ENCODE measurements at regions not wholly inside any gene's neighbourhood (a gene's known extent, or its start where the extent isn't known, plus 50 kb on each side); places are given as distances from the start of the nearest gene placed in this dataset.

DNA sequence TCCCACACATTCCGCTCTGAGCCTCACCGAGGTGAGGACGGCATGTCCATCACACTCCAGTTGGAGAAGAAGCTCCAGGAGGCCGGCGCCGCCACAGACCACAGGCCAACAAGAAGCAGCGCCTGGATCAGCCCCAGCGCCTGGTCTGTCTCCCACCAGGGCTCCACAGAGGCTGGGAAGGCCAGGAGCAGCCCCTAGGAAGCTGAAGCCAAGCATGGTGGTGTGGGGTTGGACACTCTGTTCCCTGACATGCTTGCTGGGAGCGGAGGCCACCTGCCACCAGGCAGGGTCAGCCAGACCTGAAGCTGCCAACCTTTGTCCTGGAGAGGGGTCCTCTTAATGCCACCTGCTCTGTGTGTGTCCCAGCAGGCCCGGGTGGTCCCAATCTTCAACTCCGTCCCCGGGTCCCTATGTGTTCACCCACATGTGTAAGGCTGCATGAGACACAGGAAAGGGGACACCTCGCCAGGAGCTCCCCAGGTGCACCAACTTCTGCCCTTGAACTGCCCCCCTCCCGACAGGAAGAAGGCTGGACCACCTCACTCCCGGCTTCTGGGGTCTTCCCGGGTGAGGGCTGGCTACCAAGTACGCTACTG is 140.1 kb upstream of the PPP1R26 start:
- Histone ChIP-seq H2BK15ac (ENCODE audit: low read depth, low read length) (no peak overlapping the region), H3K14ac (replicated peaks; ENCODE audit: low read depth, low read length) (no peak overlapping the region), H3K79me1 (ENCODE audit: low read depth in 1 of 2, low read length in 2 of 2) (no peaks in the 10 kb centered on the region), H3K4ac (ENCODE audit: low read depth, low read length) (no peak overlapping the region), H4K20me1 (ENCODE audit: insufficient read depth, low read length) (no peaks in the 10 kb centered on the region), H3K23ac (ENCODE audit: low read depth, low read length) (no peak overlapping the region), H3K18ac (ENCODE audit: low read depth, low read length) (no peak overlapping the region), H2BK5ac (ENCODE audit: low read depth, low read length, poor library complexity, severe bottlenecking) (no peak overlapping the region), H2AK9ac (replicated peaks; ENCODE audit: low read depth, low read length, poor library complexity) (no peak overlapping the region), H3K27me3 (ENCODE audit: control insufficient read depth, insufficient read depth, low read length) (no peaks in the 10 kb centered on the region; the same call in 1 of the 2 replicates), H4K91ac (ENCODE audit: insufficient read depth, low read depth, low read length) (no peak overlapping the region), H4K8ac (ENCODE audit: low read depth in 2 of 2, low read length in 2 of 2) (no peak overlapping the region), H3K9me1 (ENCODE audit: insufficient read depth, low read length) (no peaks in the 10 kb centered on the region), H3K4me3 (ENCODE audit: insufficient read depth, low read depth, low read length) (no peak overlapping the region), H4K5ac (ENCODE audit: low read depth, low read length) (no peak overlapping the region), H2AK5ac (ENCODE audit: low read depth, low read length) (no peak overlapping the region), H2BK20ac (ENCODE audit: low read depth, low read length) (no peak overlapping the region), H2BK120ac (ENCODE audit: low read depth, low read length) (no peak overlapping the region), H2AFZ (replicated peaks; ENCODE audit: low read length, poor library complexity) (no peak overlapping the region), H3K4me1 (ENCODE audit: control insufficient read depth, insufficient read depth, low read length) (no peaks in the 10 kb centered on the region), H3K9ac (ENCODE audit: low read depth, low read length) (no peak overlapping the region), H3K4me2 (ENCODE audit: low read depth, low read length) (no peak overlapping the region), H3K9me3 (ENCODE audit: control insufficient read depth, insufficient read depth, low read length) (peaks cover 17% of the 10 kb centered on the region), H3K27ac (ENCODE audit: insufficient read depth, low read length) (no peak overlapping the region), H3K56ac (ENCODE audit: extremely low read depth, insufficient read depth, low read length) (no peak overlapping the region), H3K36me3 (ENCODE audit: control insufficient read depth, insufficient read depth, low read length) (no peaks in the 10 kb centered on the region)
- 33% methylated on average over 3 of the region's 17 CpGs; no CpG with 5 or more reads in 1 of the 2 experiments for WGBS, 2 experiments (ENCODE audit: extremely low coverage in 2 of 2, insufficient read length in 1 of 2)
- in situ Hi-C loops (cut with MboI; ENCODE audit: low sequenced_read_pairs) (no loop called here), intact Hi-C loops (cut with micrococcal nuclease) (no loop called here), dilution Hi-C loops (cut with HindIII; ENCODE audit: low sequenced_read_pairs, unreplicated experiment) (no loop called here)
- no peak for ATAC-seq (ENCODE audit: low read depth)
- ChIA-PET CTCF (no interaction called here), POLR2A (ENCODE audit: unreplicated experiment) (no interaction called here)
- TF ChIP-seq RFX5 (IDR thresholded peaks at IDR 0.05; ENCODE audit: low read depth, low read length) (no peak), RCOR1 (IDR thresholded peaks at IDR 0.05; ENCODE audit: insufficient replicate concordance, low read length) (no peak), SMC3 (IDR thresholded peaks at IDR 0.05; ENCODE audit: low read depth, low read length) (no peak), NFE2L2 (IDR thresholded peaks at IDR 0.05; ENCODE audit: low read depth, low read length) (no peak), MAFK (IDR thresholded peaks at IDR 0.05; ENCODE audit: low read depth, low read length) (no peak)
- TF ChIP-seq, protein P1, sequence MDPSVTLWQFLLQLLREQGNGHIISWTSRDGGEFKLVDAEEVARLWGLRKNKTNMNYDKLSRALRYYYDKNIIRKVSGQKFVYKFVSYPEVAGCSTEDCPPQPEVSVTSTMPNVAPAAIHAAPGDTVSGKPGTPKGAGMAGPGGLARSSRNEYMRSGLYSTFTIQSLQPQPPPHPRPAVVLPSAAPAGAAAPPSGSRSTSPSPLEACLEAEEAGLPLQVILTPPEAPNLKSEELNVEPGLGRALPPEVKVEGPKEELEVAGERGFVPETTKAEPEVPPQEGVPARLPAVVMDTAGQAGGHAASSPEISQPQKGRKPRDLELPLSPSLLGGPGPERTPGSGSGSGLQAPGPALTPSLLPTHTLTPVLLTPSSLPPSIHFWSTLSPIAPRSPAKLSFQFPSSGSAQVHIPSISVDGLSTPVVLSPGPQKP (IDR thresholded peaks at IDR 0.05; ENCODE audit: borderline replicate concordance, low read depth, low read length), result no peak
- DNase-seq, result no peak
- no TSS peak for BruUV-seq (replicated peaks)

All from IMR-90 (cell line).